ENCODE measurements at regions not wholly inside any gene's neighbourhood (a gene's known extent, or its start where the extent isn't known, plus 50 kb on each side); places are given as distances from the start of the nearest gene placed in this dataset.

GRCh38 chr4:8763966-8764901, 107.4 kb downstream of the HMX1 start:
- TF ChIP-seq CTCF (IDR thresholded peaks at IDR 0.05) (no peak), POLR2AphosphoS5 (IDR thresholded peaks at IDR 0.05) (no peak), EP300 (IDR thresholded peaks at IDR 0.05) (no peak)
